Activated CD4-positive, alpha-beta T cell treated with anti-CD3 and anti-CD28 coated beads, Interleukin-2, amount 10 ng/mL, durations not matched to agents 24 days and 14 days (primary cell): ENCODE measurements at regions not wholly inside any gene's neighbourhood (a gene's known extent, or its start where the extent isn't known, plus 50 kb on each side); places are given as distances from the start of the nearest gene placed in this dataset.
"Not testable (repeated sequence)": the region's sequence is repeated elsewhere in the genome, so short reads cannot be mapped to it uniquely, and the experiment has no call there.

Source experiments
- DNase-seq: peaks from one replicate; pipeline ENCODE4 v3.0.0; 2022
- H3K27ac Mint-ChIP-seq: one replicate; pipeline ENCODE4 v1.8.0; 2022; ENCODE audit warnings: mild to moderate bottlenecking, mixed read lengths
- H3K27me3 Mint-ChIP-seq: one replicate; pipeline ENCODE4 v1.8.0; 2022; ENCODE audit warnings: mixed read lengths
- H3K36me3 Mint-ChIP-seq: one replicate; pipeline ENCODE4 v1.8.0; 2022; ENCODE audit warnings: low read depth, mild to moderate bottlenecking, mixed read lengths
- H3K4me1 Mint-ChIP-seq: one replicate; pipeline ENCODE4 v1.8.0; 2021; ENCODE audit warnings: mixed read lengths
- H3K4me3 Mint-ChIP-seq: one replicate; pipeline ENCODE4 v1.8.0; 2022; ENCODE audit warnings: mild to moderate bottlenecking, moderate library complexity, mixed read lengths
- H3K9me3 Mint-ChIP-seq: one replicate; pipeline ENCODE4 v1.8.0; 2021; ENCODE audit warnings: mixed read lengths
- intact Hi-C: fragments of 100-400 bp; cut with micrococcal nuclease; formaldehyde crosslinking; loops from one replicate; pipeline ENCODE4 v1.15.1; 2023

- H3K4me3 Mint-ChIP-seq = no peak overlapping the region
These were observed 73.4 kb upstream of the BNIP2 start for GRCh38 chr15:59762558-59762957.

GRCh38 chr15:59760256-59760655, 71.1 kb upstream of the BNIP2 start:
- intact Hi-C loops, DNase-seq, H3K4me3 Mint-ChIP-seq, H3K27ac Mint-ChIP-seq, H3K4me1 Mint-ChIP-seq, H3K9me3 Mint-ChIP-seq, H3K36me3 Mint-ChIP-seq: not testable (repeated sequence)
- H3K27me3 Mint-ChIP-seq = peaks cover 19% of the 10 kb centered on the region

More at GRCh38 chr15:59762558-59762957, 73.4 kb upstream of the BNIP2 start:
- no peaks in the 10 kb centered on the region for H3K9me3 Mint-ChIP-seq
- no peak overlapping the region for H3K27ac Mint-ChIP-seq
- DNase-seq = no peak
- peaks cover 2% of the 10 kb centered on the region for H3K4me1 Mint-ChIP-seq
- no peaks in the 10 kb centered on the region for H3K36me3 Mint-ChIP-seq
- H3K27me3 Mint-ChIP-seq = peaks cover 15% of the 10 kb centered on the region
- intact Hi-C loops = no loop called here

- Mint-ChIP-seq H3K4me1 (peaks cover 6% of the 10 kb centered on the region), H3K36me3 (no peaks in the 10 kb centered on the region), H3K4me3 (no peak overlapping the region), H3K9me3 (no peaks in the 10 kb centered on the region), H3K27me3 (peaks cover 22% of the 10 kb centered on the region), H3K27ac (no peak overlapping the region)
- intact Hi-C loops = no loop called here
- peak; percentile 71 for DNase-seq
These were observed 62.7 kb upstream of the BNIP2 start for GRCh38 chr15:59751552-59752413.

GRCh38 chr15:59746777-59747176, 57.7 kb upstream of the BNIP2 start:
- H3K36me3 Mint-ChIP-seq = no peaks in the 10 kb centered on the region
- intact Hi-C loops = no loop called here

GRCh38 chr15:59741274-59741906, 52.3 kb upstream of the BNIP2 start:
- Mint-ChIP-seq H3K36me3 (no peaks in the 10 kb centered on the region), H3K4me1 (no peaks in the 10 kb centered on the region), H3K27ac (no peak overlapping the region), H3K9me3 (peaks cover 7% of the 10 kb centered on the region), H3K4me3 (no peak overlapping the region), H3K27me3 (peaks cover 15% of the 10 kb centered on the region)
- intact Hi-C loops = no loop called here
- peak; percentile 62 for DNase-seq

More at GRCh38 chr15:59746777-59747176, 57.7 kb upstream of the BNIP2 start:
- peaks cover 20% of the 10 kb centered on the region for H3K27me3 Mint-ChIP-seq
- H3K9me3 Mint-ChIP-seq = peaks cover 7% of the 10 kb centered on the region
- H3K27ac Mint-ChIP-seq = no peak overlapping the region
- no peak overlapping the region for H3K4me3 Mint-ChIP-seq
- H3K4me1 Mint-ChIP-seq = peaks cover 2% of the 10 kb centered on the region
- DNase-seq = no peak

- Mint-ChIP-seq H3K27ac (no peak overlapping the region), H3K9me3 (peaks cover 7% of the 10 kb centered on the region), H3K36me3 (no peaks in the 10 kb centered on the region), H3K27me3 (peaks cover 11% of the 10 kb centered on the region), H3K4me1 (no peaks in the 10 kb centered on the region), H3K4me3 (no peak overlapping the region)
- intact Hi-C loops = no loop called here
- no peak for DNase-seq
These were observed 50.6 kb upstream of the BNIP2 start for GRCh38 chr15:59739557-59740186.
